ENCODE measurements at regions not wholly inside any gene's neighbourhood (a gene's known extent, or its start where the extent isn't known, plus 50 kb on each side); places are given as distances from the start of the nearest gene placed in this dataset.

DNA sequence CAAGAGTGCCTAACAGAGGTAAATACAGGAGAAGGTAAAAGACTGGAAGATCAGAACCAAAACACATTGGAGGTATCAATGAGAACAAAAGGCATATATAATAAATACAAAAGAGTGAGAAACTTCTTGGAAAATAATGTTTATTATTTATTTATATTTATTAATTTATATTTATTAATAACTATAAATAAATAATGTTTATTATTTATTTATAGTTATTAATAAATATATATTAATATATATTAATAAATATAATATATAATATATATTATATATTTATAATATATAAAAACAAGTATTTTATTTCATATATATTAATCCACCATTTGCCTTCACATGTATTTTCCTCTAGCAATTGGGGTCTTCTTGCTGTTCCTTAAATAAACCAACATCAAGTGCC is 391.9 kb downstream of the GPATCH2 start:
- TF ChIP-seq POLR2AphosphoS5 (IDR thresholded peaks at IDR 0.05; ENCODE audit: low read depth, low read length) (no peak), POLR2A (IDR thresholded peaks at IDR 0.05; ENCODE audit: low read depth, low read length) (no peak), POU2F2 (IDR thresholded peaks at IDR 0.05; ENCODE audit: low read depth, low read length) (no peak), TAF1 (IDR thresholded peaks at IDR 0.05; ENCODE audit: low read depth, low read length) (no peak), SPI1 (IDR thresholded peaks at IDR 0.05; ENCODE audit: low read depth, low read length) (no peak), PAX5 (IDR thresholded peaks at IDR 0.05; ENCODE audit: insufficient read depth, low read length, severe bottlenecking) (no peak)
- no peak for DNase-seq (ENCODE audit: insufficient read length, low spot score)
- FAIRE-seq: no peak

DNA sequence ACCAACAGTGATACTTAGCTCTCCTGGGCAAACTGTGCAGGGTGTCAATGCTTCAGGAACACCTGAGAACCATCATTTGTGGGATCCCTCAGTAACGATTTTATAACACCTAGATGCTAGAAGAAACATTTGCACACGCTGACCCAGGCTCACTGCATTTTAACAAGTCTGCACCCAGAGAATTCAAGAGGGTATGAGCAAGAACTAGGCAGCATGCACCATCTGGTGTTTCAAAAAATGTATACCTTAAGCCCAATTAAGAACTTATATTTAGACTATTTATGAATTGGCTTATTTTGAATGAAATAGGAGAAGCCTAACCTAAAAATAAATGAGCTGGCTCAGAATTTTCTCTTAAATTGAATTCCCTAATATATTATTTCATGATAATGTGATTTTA is 400.5 kb downstream of the GPATCH2 start:
- no peak for DNase-seq (ENCODE audit: insufficient read length, low spot score)
- no peak for TF ChIP-seq SPI1 (IDR thresholded peaks at IDR 0.05; ENCODE audit: low read depth, low read length)
- no peak for TF ChIP-seq POU2F2 (IDR thresholded peaks at IDR 0.05; ENCODE audit: low read depth, low read length)
- no peak for TF ChIP-seq POLR2A (IDR thresholded peaks at IDR 0.05; ENCODE audit: low read depth, low read length)
- no peak for TF ChIP-seq POLR2AphosphoS5 (IDR thresholded peaks at IDR 0.05; ENCODE audit: low read depth, low read length)
- FAIRE-seq: no peak

DNA sequence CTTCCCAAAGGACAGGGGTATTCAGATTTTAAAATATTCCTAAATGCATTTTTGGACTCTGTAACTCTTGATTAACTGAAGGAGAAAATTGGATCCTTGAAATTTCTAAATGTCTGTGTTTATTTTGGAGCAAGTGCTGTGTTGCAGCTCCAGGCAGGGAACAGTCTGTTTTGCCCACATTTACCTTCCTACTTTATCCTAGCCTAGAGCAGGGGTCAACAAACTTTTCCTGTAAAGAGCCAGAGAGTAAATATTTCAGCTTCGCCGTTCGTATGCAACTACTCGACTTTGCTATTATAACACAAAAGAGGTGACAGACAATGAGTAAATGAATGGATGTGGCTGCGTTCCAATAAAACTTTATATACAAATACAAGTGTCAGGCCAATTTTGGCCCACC is 402.2 kb downstream of the GPATCH2 start:
- no peak for TF ChIP-seq POU2F2 (IDR thresholded peaks at IDR 0.05; ENCODE audit: low read depth, low read length)
- DNase-seq (ENCODE audit: insufficient read length, low spot score) (no peak), FAIRE-seq (no peak)

DNA sequence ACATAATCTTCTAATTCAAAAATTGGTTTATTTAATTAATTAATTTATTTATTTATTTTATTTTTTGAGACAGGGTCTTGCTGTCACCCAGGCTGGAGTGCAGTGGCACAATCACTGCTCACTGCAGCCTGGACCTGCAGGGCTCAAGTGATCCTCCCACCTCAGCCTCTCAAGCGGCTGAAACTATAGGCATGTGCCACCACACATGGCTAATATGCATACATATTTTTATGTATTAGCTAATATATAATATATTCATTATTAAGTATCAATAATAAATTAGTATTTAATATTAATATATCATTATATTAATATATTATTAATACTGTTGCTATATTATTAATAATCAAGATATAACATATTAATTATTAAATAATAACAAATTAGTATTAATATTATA is 406.7 kb downstream of the GPATCH2 start:
- FAIRE-seq (no peak), DNase-seq (ENCODE audit: insufficient read length, low spot score) (no peak)
- TF ChIP-seq TAF1 (IDR thresholded peaks at IDR 0.05; ENCODE audit: low read depth, low read length) (no peak), SPI1 (IDR thresholded peaks at IDR 0.05; ENCODE audit: low read depth, low read length) (no peak), PAX5 (IDR thresholded peaks at IDR 0.05; ENCODE audit: insufficient read depth, low read length, severe bottlenecking) (no peak), POU2F2 (IDR thresholded peaks at IDR 0.05; ENCODE audit: low read depth, low read length) (no peak), POLR2A (IDR thresholded peaks at IDR 0.05; ENCODE audit: low read depth, low read length) (no peak), POLR2AphosphoS5 (IDR thresholded peaks at IDR 0.05; ENCODE audit: low read depth, low read length) (no peak)

DNA sequence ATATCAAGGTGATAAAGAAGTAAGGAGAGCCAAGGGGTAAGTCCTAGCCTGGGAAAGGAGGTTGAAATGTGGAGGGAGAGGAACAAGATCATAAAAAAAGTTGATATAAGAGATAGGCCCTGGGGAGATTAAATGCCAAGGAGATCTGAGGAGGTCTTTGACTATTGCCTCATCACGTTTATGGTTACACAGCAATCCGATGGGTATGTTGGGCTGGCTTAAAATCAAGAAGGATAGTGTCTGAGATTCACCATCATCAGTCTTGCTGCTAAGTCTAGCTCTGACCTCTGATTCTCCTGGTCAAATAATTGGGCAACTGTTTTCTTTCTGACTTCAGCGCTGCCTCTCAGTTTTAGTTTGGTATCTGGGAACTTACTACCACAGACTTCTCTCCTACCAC is 416.3 kb downstream of the GPATCH2 start:
- FAIRE-seq (no peak), DNase-seq (ENCODE audit: insufficient read length, low spot score) (no peak)
- no peak for TF ChIP-seq TAF1 (IDR thresholded peaks at IDR 0.05; ENCODE audit: low read depth, low read length)
- TF ChIP-seq SPI1 (IDR thresholded peaks at IDR 0.05; ENCODE audit: low read depth, low read length): no peak
- no peak for TF ChIP-seq POLR2AphosphoS5 (IDR thresholded peaks at IDR 0.05; ENCODE audit: low read depth, low read length)
- no peak for TF ChIP-seq PAX5 (IDR thresholded peaks at IDR 0.05; ENCODE audit: insufficient read depth, low read length, severe bottlenecking)
- TF ChIP-seq POLR2A (IDR thresholded peaks at IDR 0.05; ENCODE audit: low read depth, low read length): no peak
- no peak for TF ChIP-seq POU2F2 (IDR thresholded peaks at IDR 0.05; ENCODE audit: low read depth, low read length)

DNA sequence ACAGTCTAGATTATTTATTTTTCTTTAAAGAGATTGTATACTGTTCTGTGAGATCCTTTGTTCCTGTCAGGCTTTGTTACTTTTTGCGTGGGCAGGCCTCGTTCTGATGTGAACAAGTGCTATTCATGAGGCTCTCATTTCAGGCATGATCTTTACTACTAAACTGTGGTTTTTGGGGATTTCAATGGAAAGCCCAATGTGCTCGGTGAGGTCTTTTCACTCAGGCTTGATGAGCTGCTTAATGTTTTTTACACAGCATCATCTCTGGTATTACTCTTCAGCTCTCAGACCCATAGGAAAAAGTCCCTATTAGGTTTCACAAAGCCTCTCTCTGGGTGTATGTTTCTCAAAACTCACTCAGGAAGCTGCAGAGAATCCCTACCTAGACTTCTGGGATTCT is 419.4 kb downstream of the GPATCH2 start:
- TF ChIP-seq POU2F2 (IDR thresholded peaks at IDR 0.05; ENCODE audit: low read depth, low read length): no peak
- TF ChIP-seq SPI1 (IDR thresholded peaks at IDR 0.05; ENCODE audit: low read depth, low read length): no peak
- no peak for TF ChIP-seq PAX5 (IDR thresholded peaks at IDR 0.05; ENCODE audit: insufficient read depth, low read length, severe bottlenecking)
- TF ChIP-seq POLR2AphosphoS5 (IDR thresholded peaks at IDR 0.05; ENCODE audit: low read depth, low read length): no peak
- no peak for TF ChIP-seq POLR2A (IDR thresholded peaks at IDR 0.05; ENCODE audit: low read depth, low read length)
- TF ChIP-seq TAF1 (IDR thresholded peaks at IDR 0.05; ENCODE audit: low read depth, low read length): no peak
- no peak for FAIRE-seq

DNA sequence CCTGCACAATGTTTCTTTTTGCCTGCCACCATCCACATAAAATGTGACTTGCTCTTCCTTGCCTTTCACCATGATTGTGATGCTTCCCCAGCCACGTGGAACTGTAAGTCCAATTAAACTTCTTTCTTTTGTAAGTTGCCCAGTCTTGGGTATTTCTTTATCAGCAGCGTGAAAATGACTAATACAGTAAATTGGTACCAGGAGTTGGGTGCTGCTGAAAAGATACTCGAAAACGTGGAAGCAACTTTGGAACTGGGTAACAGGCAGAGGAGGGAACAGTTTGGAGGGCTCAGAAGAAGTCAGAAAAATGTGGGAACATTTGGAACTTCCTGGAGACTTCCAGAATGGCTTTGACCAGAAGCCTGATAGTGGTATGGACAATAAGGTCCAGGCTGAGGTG is 425.3 kb downstream of the GPATCH2 start:
- DNase-seq (ENCODE audit: insufficient read length, low spot score) (no peak), FAIRE-seq (no peak)
- TF ChIP-seq POU2F2 (IDR thresholded peaks at IDR 0.05; ENCODE audit: low read depth, low read length): no peak
- no peak for TF ChIP-seq SPI1 (IDR thresholded peaks at IDR 0.05; ENCODE audit: low read depth, low read length)

More for the DNA sequence above, 419.4 kb downstream of the GPATCH2 start:
- no peak for DNase-seq (ENCODE audit: insufficient read length, low spot score)

DNA sequence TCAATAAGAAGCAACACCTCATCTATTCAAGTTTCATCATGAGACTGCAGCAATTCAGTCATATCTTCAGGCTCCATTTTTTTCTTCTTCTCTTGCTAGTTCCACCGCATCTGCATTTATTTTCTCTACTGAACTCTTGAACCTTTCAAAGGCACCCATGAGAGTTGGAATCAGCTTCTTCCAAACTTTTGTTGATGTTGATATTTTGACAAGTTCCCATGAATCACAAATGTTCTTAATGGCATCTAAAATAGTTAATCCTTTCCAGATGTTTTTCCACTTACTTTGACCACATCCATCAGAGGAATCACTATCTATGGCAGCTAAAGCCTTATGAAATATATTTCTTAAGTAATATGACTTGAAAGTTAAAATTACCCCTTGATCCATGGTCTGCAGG is 434.3 kb downstream of the GPATCH2 start:
- no peak for TF ChIP-seq TAF1 (IDR thresholded peaks at IDR 0.05; ENCODE audit: low read depth, low read length)
- TF ChIP-seq POLR2A (IDR thresholded peaks at IDR 0.05; ENCODE audit: low read depth, low read length): no peak
- no peak for TF ChIP-seq SPI1 (IDR thresholded peaks at IDR 0.05; ENCODE audit: low read depth, low read length)
- no peak for DNase-seq (ENCODE audit: insufficient read length, low spot score)
- FAIRE-seq: no peak

DNA sequence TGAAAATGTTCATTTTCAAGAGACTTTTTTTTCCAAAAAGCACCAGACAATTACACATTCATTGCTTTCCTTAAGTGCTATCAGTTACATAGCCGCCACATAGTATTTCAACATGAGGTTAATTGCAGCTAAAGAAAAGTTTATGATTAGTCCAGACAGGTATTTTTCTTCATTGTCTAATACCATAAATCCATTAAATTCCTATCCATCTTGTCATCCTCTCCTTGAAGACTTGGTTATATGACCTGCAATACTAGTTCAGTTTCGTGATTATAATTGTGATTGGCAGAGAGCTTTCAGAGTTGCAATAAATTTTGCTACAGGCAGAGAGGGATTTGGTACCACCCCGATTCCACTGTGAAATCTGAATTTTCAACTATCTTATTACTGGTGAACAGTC is 437.7 kb downstream of the GPATCH2 start:
- no peak for FAIRE-seq
- no peak for DNase-seq (ENCODE audit: insufficient read length, low spot score)
- no peak for TF ChIP-seq PAX5 (IDR thresholded peaks at IDR 0.05; ENCODE audit: insufficient read depth, low read length, severe bottlenecking)
- TF ChIP-seq POLR2AphosphoS5 (IDR thresholded peaks at IDR 0.05; ENCODE audit: low read depth, low read length): no peak

DNA sequence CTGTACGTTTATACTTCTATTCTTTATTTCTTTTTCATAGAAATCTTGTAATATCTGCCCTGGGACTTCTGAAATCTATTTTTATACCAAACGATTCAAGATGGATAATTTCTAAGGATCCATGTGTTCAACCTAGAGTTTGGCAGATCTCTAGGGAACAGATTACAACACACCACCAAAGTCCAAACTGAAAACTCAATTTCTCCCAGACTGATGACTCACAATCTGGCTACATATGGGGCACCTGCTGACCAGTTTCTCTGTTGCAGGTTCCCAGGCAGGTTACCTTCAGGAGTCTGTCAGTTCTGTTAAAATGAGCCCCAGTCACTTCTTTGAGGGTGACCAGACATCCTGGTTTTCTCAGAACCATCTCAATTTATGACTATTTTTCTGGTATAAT is 439.4 kb downstream of the GPATCH2 start:
- TF ChIP-seq SPI1 (IDR thresholded peaks at IDR 0.05; ENCODE audit: low read depth, low read length) (no peak), POLR2A (IDR thresholded peaks at IDR 0.05; ENCODE audit: low read depth, low read length) (no peak)
- DNase-seq (ENCODE audit: insufficient read length, low spot score): no peak
- FAIRE-seq: no peak

DNA sequence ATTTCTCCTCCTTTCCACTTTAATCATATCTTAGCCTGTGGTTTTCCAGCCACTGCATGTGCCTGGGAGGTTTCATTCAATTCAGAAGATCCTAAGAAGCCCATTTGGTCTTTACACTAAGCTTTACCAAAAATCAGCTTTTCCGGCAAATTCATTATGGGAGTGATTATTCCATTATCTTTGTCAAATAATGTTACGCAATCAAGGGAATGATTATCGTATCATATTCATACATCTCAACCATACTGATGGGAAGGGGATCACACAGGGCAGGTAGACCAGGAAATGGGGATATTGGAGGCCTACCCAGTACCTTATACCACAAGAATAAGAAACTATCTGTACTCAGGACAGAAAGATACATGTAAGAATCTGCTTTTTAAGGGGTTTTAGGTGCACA is 440.5 kb downstream of the GPATCH2 start:
- DNase-seq (ENCODE audit: insufficient read length, low spot score): no peak

More for the DNA sequence above, 440.5 kb downstream of the GPATCH2 start:
- FAIRE-seq: no peak
- TF ChIP-seq POLR2AphosphoS5 (IDR thresholded peaks at IDR 0.05; ENCODE audit: low read depth, low read length): no peak
- no peak for TF ChIP-seq TAF1 (IDR thresholded peaks at IDR 0.05; ENCODE audit: low read depth, low read length)
- no peak for TF ChIP-seq POU2F2 (IDR thresholded peaks at IDR 0.05; ENCODE audit: low read depth, low read length)
- TF ChIP-seq POLR2A (IDR thresholded peaks at IDR 0.05; ENCODE audit: low read depth, low read length): no peak
- no peak for TF ChIP-seq SPI1 (IDR thresholded peaks at IDR 0.05; ENCODE audit: low read depth, low read length)
- TF ChIP-seq PAX5 (IDR thresholded peaks at IDR 0.05; ENCODE audit: insufficient read depth, low read length, severe bottlenecking): no peak

All from GM12891 (cell line).